GM12872 (cell line): ENCODE measurements at regions not wholly inside any gene's neighbourhood (a gene's known extent, or its start where the extent isn't known, plus 50 kb on each side); places are given as distances from the start of the nearest gene placed in this dataset.

ENCODE experiments used
- TF ChIP-seq, protein P1 (sequence below): IDR thresholded peaks from 3 replicates; pipeline ENCODE4 v1.5.1; 2011; ENCODE audit warnings: low read depth, mild to moderate bottlenecking, low read length, moderate library complexity; ENCODE audit not compliant: insufficient read depth

DNA sequence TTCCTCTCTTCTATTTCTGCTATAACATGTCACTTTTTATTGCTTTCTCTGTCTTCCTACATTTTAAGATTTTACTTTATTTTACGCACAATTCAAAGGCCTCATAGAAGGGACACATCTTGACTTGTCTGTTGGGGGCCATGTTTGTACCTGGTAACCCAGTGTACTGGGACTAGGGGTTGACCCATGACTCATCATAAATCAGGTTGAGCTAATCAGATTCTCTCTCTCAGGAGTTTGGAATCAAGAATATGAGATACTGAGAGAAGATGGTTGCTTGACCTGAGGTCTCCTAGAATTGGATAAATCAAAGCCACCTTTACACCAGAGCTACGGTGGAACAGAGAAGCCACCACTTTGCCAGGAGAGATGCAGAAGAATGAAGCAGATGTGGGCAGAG lies 153.0 kb downstream of the UXS1 start:
- TF ChIP-seq, protein P1, sequence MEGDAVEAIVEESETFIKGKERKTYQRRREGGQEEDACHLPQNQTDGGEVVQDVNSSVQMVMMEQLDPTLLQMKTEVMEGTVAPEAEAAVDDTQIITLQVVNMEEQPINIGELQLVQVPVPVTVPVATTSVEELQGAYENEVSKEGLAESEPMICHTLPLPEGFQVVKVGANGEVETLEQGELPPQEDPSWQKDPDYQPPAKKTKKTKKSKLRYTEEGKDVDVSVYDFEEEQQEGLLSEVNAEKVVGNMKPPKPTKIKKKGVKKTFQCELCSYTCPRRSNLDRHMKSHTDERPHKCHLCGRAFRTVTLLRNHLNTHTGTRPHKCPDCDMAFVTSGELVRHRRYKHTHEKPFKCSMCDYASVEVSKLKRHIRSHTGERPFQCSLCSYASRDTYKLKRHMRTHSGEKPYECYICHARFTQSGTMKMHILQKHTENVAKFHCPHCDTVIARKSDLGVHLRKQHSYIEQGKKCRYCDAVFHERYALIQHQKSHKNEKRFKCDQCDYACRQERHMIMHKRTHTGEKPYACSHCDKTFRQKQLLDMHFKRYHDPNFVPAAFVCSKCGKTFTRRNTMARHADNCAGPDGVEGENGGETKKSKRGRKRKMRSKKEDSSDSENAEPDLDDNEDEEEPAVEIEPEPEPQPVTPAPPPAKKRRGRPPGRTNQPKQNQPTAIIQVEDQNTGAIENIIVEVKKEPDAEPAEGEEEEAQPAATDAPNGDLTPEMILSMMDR: no peak

DNA sequence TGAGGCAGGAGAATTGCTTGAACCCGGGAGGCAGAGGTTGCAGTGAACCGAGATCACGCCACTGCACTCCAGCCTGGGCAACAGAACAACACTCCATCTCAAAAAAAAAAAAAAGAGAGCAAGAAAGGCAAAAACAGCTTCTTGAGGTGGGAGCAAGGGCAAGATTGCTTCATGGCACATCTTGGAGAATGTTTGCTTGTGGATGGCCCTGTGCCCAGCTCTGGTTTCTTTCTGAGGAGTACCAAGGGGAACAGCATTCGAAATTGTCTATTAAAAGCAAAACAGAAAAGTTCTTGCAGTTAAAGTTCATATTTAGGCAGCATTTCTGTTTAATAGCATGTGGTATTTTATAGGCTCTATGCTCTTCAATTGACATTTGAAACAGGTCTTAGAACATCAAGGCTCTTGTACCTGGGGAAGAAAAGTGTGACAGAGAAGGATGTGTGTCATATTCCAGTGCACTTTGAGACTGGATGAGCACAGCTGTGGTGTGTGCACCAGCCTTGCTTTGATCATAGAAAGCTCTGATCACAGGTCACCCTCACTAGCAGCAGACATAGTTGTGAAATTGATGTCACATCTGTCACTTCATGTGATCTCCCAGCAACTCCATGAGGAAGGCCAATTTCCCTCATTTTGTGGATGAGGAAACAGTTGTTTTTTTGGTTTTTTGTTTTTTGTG lies 154.3 kb downstream of the UXS1 start:
- TF ChIP-seq, protein P1: no peak

DNA sequence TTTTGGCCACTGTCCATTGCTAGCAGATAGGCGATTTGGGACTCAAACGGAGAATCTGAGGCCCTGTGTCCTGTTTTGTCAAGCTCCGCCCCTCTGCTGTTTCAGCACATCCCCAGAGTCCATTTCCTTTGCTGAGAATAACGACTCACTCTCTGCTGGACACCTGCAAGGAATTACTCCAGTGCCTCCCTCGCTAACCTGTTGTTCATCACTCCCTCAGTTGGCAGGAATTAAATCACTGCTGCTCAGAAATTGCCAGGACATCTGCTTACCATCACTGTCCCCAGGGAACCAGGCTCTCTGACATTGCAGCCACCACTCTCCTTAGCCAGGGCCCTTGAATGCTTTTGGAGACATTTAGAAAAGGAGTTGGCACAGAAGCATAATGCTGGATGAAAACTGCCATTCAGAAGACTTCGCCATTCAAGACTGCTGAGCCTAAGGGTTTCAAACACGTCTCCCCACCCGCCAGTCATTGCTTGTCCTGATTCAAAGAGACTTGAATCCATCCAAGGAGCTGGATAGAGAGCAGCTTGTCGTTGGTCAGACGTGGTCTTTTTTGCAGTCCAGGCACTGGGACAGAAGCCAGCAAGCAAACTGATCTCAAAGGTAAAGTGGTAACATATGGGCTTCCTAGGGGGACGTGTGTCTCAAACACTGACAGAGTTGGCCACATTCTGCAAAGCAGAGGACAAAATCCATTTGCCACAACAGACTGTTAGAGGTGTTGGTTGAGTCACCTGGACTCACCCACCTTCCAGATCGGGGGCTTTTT lies 155.3 kb downstream of the UXS1 start:
- TF ChIP-seq, protein P1: no peak

DNA sequence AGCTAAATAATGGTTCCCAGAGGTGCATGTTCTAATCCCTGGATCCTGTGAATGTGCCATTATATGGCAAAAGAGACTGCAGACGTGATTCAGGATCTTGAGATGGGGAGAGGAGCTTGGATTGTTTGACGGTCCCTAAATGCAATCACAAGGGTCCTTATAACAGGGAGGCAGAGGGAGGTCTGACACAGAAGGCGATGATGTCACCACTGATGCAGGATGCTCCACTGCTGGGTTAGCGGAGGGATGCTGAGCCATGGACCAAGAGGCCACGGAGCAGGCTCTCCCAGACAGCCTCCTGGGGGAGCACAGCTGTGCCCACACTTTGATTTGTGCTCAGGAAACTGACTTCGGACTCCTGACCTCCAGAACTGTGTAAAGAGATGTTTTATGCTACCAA lies 156.2 kb downstream of the UXS1 start:
- TF ChIP-seq, protein P1: no peak

DNA sequence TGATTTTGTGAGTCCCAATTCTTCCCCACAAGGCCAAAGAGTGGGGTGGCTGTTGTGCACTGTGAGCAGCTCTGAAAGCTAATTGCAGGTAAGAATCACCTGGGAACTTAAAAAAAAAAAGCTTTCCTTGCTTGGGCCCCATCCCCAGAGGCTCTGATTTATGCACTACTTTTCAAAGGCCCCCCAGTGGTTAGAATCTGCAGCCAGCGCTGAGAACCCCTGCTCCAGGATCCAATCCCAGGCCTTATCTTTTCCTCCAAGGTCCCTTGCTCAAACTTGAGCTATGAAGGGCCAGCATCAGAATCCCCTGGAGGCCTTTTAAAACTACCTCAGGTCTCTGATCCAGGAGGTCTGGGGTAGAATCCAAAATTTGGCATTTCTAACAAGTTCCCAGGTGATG lies 156.8 kb downstream of the UXS1 start:
- TF ChIP-seq, protein P1: no peak

DNA sequence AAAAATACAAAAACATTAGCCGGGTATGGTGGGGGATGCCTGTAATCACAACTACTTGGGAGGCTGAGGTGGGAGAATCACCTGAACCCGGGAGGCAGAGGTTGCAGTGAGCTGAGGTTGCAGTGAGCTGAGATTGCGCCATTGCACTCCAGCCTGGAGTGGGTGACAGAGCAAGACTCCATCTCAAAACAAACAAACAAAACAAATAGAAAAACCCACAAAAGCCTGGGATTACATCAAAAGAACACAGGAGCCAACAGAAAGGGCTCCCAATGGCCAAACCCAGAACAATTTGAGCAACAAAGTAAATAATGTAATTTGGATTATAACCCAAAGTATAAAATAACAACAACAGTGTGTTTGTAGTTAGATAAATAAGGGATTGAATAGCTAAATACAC lies 159.8 kb downstream of the UXS1 start:
- TF ChIP-seq, protein P1: no peak

DNA sequence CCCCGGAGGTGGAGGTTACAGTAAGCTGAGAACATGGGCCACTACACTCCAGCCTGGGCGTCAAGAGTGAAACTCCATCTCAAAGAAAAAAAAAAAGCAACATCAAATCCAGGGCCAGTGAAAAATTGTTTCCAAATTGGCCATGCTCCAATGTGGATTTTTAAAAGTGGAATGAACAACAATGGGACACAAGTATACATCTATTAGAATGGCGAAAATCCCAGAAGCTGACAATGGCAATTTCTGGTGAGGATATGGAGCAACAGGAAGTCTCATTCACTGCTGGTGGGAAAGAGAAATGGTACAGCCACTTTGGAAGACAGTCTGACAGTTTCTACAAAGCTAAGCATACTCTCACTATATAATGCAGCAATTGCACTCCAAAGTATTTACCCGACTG lies 161.4 kb downstream of the UXS1 start:
- TF ChIP-seq, protein P1: no peak
